Neutrophil (primary cell): ENCODE measurements at regions not wholly inside any gene's neighbourhood (a gene's known extent, or its start where the extent isn't known, plus 50 kb on each side); places are given as distances from the start of the nearest gene placed in this dataset.
"Not testable (repeated sequence)": the region's sequence is repeated elsewhere in the genome, so short reads cannot be mapped to it uniquely, and the experiment has no call there.

Experiments
- H3K27ac ChIP-seq: fragments of 200-600 bp; sonication (generic); 2 replicates; pipeline ENCODE4 v1.5.1; 2016; ENCODE audit warnings: mild to moderate bottlenecking, moderate library complexity
- H3K27me3 ChIP-seq: fragments of 200-600 bp; sonication (generic); 2 replicates; pipeline ENCODE4 v1.6.0; 2016; ENCODE audit warnings: mild to moderate bottlenecking
- H3K36me3 ChIP-seq: fragments of 200-600 bp; sonication (generic); 2 replicates; pipeline ENCODE4 v1.5.1; 2017
- H3K4me1 ChIP-seq, 2 experiments: fragments of 200-600 bp in 1 of 2; sonication (generic) in 1 of 2; 1 replicate in 1 of 2; 2 replicates in 1 of 2; pipeline versions ENCODE4 v1.5.1 to v1.6.1; 2013 to 2016; ENCODE audit warnings: low read depth in 1 of 2, low read length in 1 of 2, mild to moderate bottlenecking in 1 of 2, moderate library complexity in 1 of 2; ENCODE audit not compliant: control insufficient read depth in 1 of 2, insufficient read depth in 1 of 2
- H3K4me3 ChIP-seq, 2 experiments: fragments of 200-600 bp in 1 of 2; sonication (generic) in 1 of 2; 1 replicate in 1 of 2; 2 replicates in 1 of 2; pipeline ENCODE4 v1.5.1; 2013 to 2016; ENCODE audit warnings: low read depth in 1 of 2, low read length in 1 of 2, mild to moderate bottlenecking in 1 of 2, moderate library complexity in 1 of 2
- H3K9me3 ChIP-seq: fragments of 200-600 bp; sonication (generic); 2 replicates; pipeline ENCODE4 v1.5.1; 2016
- CTCF ChIP-seq: fragments of 200-600 bp; sonication (generic); IDR thresholded peaks from 2 replicates; pipeline ENCODE4 v1.5.1; 2016; ENCODE audit warnings: antibody characterized with exemption

GRCh38 chr2:236472720-236473495, 96.7 kb upstream of the ACKR3 start:
- no peaks in the 10 kb centered on the region for H3K4me1 ChIP-seq
- no peak for TF ChIP-seq CTCF
- H3K9me3 ChIP-seq = no peaks in the 10 kb centered on the region
- H3K27ac ChIP-seq = no peak overlapping the region
- no peaks in the 10 kb centered on the region for H3K36me3 ChIP-seq
- no peak overlapping the region for H3K4me3 ChIP-seq
- H3K27me3 ChIP-seq = peaks cover 17% of the 10 kb centered on the region

- no peaks in the 10 kb centered on the region for H3K4me1 ChIP-seq
- no peak overlapping the region for H3K27ac ChIP-seq
- no peaks in the 10 kb centered on the region for H3K36me3 ChIP-seq
- H3K4me3 ChIP-seq = no peak overlapping the region
- peaks cover 17% of the 10 kb centered on the region for H3K27me3 ChIP-seq
- no peak for TF ChIP-seq CTCF
- H3K9me3 ChIP-seq = no peaks in the 10 kb centered on the region
Observed at GRCh38 chr2:236473691-236474090, 95.9 kb upstream of the ACKR3 start.

- H3K4me1 ChIP-seq = no peaks in the 10 kb centered on the region
- no peak for TF ChIP-seq CTCF
- no peaks in the 10 kb centered on the region for H3K36me3 ChIP-seq
- no peak overlapping the region for H3K27ac ChIP-seq
- no peak overlapping the region for H3K4me3 ChIP-seq
- no peaks in the 10 kb centered on the region for H3K27me3 ChIP-seq
- no peaks in the 10 kb centered on the region for H3K9me3 ChIP-seq
Observed at GRCh38 chr2:236479814-236480213, 89.8 kb upstream of the ACKR3 start.

- no peaks in the 10 kb centered on the region for H3K4me1 ChIP-seq
- no peak for TF ChIP-seq CTCF
- H3K4me3 ChIP-seq = no peak overlapping the region
Observed at GRCh38 chr2:236483102-236483501, 86.5 kb upstream of the ACKR3 start.

GRCh38 chr2:236485519-236485918, 84.1 kb upstream of the ACKR3 start:
- no peak overlapping the region for H3K4me3 ChIP-seq
- H3K9me3 ChIP-seq = no peaks in the 10 kb centered on the region
- TF ChIP-seq CTCF = no peak
- H3K27me3 ChIP-seq = no peaks in the 10 kb centered on the region
- no peaks in the 10 kb centered on the region for H3K4me1 ChIP-seq
- H3K27ac ChIP-seq = no peak overlapping the region
- H3K36me3 ChIP-seq = no peaks in the 10 kb centered on the region

More at GRCh38 chr2:236483102-236483501, 86.5 kb upstream of the ACKR3 start:
- no peak overlapping the region for H3K27ac ChIP-seq
- H3K36me3 ChIP-seq = no peaks in the 10 kb centered on the region
- no peaks in the 10 kb centered on the region for H3K27me3 ChIP-seq
- no peaks in the 10 kb centered on the region for H3K9me3 ChIP-seq

- H3K4me3 ChIP-seq, H3K27me3 ChIP-seq, H3K4me1 ChIP-seq, H3K9me3 ChIP-seq, H3K36me3 ChIP-seq, H3K27ac ChIP-seq: not testable (repeated sequence)
Observed at GRCh38 chr2:236489083-236489482, 80.5 kb upstream of the ACKR3 start.
